ENCODE measurements at regions not wholly inside any gene's neighbourhood (a gene's known extent, or its start where the extent isn't known, plus 50 kb on each side); places are given as distances from the start of the nearest gene placed in this dataset.

DNA sequence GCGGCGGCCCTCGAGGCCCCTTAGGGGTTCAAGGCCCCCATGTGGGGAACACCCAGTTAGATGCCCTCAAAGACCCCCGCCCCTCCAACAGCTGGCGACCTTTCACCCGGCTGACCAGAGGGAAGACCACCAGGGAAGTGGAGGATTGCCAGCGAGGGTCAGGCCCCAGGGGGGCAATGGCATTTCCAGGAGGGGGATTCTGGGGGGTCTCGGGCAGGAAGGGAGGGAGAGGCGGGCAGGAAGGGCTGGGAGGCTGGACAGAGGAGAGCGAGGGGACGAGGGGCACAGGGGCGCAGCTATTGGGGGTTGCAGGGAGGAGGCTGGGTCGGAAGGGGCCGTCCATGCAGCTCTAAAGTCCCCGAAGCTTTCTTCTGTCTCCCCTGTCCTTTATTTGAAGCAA lies 139.5 kb downstream of the C16orf95 start:
- DNase-seq (ENCODE audit: low read depth in 2 of 2): no peak

DNA sequence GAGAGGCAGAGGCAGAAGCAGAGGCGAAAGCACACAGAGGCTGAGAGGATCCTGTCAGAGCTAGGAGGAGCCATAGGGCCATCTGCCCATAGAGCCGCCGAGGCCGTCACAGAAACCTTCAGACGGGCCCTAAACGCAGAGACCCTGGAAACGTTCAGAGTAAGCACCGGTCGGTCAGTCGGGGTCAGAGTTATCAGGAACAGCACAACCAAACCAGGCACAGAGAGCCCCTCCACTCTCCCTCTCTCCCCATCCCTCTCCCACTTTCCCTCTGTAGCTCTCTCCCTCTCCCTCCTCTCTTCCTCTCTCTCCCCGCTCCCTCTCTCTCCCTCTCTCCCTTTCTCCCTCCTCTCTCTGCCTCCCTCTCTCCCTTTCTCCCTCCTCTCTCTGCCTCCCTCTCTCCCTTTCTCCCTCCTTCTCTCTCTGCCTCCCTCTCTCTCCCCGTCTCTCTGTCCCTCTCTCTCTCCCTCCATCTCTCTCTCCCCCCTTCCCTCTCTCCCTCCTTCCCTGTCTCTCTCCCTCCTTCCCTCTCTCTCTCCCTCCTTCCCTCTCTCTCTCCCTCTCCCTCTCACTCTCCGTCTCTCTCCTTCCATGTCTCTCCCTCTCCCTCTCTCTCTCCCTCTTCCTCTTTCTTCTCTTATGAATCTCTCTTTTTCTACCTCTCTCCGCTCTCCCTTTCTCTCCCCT lies 138.9 kb downstream of the C16orf95 start:
- no peak for DNase-seq (ENCODE audit: low read depth in 2 of 2)

DNA sequence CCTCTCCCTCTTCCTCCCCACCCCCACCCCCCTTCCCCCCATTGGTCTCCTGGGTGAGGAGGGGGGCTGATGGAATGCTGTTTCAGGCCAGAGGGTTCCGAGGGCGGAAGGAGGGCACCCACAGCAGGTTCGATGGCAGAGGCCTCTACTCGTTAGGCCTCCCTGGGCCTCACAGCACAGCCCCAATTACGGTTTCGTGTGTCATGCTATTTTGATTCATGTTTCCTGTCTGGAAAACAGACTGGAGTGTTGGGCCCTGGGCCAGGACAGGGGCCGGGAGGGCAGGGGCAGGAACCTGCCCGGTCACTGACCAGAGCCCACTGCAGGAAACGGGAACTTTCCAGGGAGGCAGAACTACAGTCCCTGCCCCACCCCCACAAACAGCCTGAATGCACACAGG lies 138.2 kb downstream of the C16orf95 start:
- no peak for DNase-seq (ENCODE audit: low read depth in 2 of 2)

DNA sequence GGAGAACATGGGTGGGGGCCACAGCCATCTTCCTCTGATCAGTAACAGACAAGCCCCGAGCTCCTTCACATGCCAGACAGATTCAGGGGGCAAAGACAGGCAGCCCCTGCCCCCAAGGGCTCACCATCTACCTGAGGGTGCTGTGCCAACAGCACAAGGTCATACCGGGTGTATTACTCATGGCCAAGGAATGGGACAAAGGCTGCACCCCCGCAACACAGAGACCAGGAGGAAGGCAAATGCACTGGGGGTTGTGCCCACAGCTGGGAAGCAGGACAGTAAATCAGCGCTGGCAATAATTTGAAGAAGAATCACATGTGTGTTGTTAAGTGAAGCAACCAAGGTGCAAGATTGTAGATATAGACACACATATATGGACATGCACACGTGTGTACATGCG lies 137.1 kb downstream of the C16orf95 start:
- DNase-seq (ENCODE audit: low read depth in 2 of 2): no peak

DNA sequence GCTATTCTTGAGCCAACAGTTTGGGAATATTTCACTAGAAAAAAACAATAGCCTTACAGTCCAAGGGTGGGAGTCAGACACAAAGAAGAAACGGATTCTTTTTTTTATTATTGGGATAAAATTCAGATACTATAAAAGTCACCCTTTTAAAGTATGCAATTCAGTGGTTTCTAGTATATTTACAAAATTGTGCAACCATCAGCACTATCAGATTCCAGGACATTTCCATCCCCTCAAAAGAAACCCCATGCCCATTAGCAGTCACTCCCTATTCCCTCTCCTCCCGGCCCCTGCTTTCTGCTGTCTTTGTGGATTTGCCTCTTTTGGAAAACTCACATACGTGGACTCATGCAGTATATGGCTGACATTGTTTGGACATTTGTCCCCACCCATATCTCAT lies 134.4 kb downstream of the C16orf95 start:
- no peak for DNase-seq (ENCODE audit: low read depth in 2 of 2)

DNA sequence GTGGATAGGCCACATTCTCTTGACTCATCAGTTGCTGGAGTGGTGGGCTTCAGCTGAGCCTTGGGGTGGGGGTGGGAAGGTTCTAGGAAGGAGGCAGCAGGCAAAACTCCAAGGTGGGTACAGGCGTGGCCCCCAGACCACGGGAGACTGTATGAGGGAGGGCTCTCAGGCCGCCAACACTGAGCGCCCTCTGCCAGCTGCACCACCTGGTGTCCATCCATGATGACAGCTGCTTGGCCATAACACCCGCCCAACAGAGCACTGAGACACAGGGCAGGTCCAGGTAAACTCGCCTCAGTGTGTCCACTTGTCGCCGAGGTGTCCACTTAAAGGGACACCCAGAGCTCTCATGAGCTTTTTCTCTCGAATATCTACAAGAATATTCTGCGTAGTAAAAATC lies 133.5 kb downstream of the C16orf95 start:
- DNase-seq (ENCODE audit: low read depth in 2 of 2): no peak

DNA sequence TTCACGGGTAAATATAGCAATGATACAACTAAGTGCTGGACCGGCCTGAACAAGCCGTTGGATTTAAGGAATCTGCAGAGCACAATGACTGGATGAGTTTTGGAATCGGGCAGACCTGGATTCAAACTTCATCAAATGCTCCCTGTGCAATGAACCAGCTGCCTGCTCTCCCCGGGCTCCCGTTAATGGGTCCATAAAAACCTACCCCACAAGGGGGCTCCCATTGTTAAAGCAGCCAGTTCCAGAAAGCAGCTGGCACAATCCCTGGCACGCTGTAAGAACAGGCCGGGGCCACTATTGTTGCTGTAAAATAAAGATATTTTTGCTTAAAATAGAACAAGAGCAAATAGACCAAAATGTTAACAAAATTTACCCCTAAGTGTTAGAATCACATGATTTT lies 131.9 kb downstream of the C16orf95 start:
- DNase-seq (ENCODE audit: low read depth in 2 of 2): no peak

DNA sequence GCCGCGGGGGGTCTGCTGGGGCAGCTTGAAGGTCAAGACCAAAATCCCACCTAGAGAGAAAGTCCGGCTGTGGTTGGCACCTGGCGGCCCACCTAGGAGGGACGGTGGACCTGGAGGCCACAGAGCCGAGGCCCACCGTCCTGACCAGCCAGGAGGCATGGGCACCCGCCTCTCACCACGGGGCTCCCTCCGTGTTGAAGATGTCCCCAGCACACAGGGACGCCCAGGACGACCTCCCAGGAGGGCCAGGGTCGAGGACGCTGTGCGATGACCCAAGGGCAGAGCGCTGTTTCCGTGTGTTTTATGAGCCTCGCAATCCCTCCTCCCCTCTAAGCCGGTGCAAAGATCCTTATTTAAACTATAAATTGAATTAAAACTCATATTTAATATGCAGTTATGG lies 131.2 kb downstream of the C16orf95 start:
- no peak for DNase-seq (ENCODE audit: low read depth in 2 of 2)

DNA sequence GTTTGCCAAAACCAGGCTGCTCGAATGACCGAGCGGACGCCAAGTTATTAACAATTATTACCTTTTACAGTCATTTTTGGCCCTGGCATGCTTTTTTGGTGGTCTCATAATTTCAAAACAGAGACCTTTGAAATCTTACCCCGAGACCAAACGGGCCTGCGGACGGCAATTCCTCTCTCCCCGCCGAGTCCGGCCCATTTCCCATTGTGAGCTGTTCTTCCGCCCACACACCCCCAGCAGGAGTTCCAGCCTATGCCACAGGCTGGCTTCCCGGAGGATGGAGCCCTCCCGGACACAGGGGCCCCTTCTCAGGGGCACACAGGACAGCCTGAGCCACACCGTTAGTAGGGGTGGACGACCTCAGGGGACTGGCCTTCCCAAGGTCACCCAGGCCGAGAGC lies 130.7 kb downstream of the C16orf95 start:
- DNase-seq (ENCODE audit: low read depth in 2 of 2): no peak

DNA sequence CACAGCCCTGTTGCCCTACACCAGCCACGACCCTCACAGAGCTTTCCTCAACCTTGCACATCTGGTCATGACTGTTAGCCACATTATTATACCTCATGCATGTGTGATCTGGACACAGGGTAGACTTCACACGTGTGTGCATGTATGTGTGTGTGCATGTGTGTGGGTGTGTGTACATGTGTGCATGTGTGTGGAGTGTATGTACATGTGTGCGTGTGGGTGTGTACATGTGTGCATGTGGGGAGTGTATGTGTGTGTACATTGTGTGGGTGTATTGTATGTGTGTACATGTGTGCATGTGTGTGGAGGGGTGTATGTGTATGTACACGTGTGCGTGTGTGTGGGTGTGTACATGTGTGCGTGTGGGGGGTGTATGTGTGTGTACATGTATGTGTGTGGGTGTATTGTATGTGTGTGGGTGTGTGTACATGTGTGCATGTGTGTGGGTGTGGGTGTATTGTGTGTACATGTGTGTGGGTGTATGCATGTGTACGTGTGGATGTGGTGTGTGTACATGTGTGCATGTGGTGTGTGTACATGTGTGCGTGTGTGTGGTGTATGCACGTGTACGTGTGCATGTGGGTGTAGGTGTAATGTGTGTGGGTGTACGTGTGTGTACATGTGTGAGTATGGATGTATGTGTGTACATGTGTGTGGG lies 130.2 kb downstream of the C16orf95 start:
- no peak for DNase-seq (ENCODE audit: low read depth in 2 of 2)

DNA sequence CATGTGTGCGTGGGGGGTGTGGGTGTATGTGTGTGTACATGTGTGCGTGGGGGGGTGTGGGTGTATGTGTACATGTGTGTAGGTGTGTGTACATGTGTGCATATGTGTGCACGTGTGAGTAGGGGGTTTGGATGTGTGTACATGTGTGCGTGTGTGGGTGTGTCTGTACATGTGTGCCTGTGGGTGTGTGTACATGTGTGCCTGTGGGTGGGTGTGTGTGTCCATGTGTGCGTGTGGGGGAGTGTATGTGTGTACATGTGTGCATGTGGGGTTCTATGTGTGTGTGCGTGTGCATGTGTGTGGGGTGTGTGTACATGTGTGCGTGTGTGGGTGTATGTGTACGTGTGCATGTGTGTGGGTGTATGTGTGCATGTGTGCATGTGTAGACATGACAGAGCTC lies 129.1 kb downstream of the C16orf95 start:
- no peak for DNase-seq (ENCODE audit: low read depth in 2 of 2)

DNA sequence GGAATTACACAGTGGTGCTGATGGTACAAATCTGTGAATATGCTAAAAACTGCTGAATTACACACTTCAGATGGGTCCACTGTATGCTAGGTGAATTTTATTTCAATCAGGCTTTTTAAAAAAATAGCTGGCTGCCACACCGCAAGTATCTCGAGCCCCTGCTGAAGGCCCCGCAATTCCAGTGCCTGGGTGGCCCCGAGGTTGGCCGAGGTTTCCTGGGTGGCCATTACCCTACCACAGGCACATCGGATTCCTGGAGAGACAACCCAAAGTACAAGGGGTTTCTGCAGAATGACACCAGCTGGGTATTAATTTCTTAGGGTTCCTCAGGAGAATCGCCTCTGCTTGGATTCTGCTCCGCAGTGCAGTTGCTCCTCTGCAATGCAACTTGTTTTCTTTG lies 127.8 kb downstream of the C16orf95 start:
- no peak for DNase-seq (ENCODE audit: low read depth in 2 of 2)

DNA sequence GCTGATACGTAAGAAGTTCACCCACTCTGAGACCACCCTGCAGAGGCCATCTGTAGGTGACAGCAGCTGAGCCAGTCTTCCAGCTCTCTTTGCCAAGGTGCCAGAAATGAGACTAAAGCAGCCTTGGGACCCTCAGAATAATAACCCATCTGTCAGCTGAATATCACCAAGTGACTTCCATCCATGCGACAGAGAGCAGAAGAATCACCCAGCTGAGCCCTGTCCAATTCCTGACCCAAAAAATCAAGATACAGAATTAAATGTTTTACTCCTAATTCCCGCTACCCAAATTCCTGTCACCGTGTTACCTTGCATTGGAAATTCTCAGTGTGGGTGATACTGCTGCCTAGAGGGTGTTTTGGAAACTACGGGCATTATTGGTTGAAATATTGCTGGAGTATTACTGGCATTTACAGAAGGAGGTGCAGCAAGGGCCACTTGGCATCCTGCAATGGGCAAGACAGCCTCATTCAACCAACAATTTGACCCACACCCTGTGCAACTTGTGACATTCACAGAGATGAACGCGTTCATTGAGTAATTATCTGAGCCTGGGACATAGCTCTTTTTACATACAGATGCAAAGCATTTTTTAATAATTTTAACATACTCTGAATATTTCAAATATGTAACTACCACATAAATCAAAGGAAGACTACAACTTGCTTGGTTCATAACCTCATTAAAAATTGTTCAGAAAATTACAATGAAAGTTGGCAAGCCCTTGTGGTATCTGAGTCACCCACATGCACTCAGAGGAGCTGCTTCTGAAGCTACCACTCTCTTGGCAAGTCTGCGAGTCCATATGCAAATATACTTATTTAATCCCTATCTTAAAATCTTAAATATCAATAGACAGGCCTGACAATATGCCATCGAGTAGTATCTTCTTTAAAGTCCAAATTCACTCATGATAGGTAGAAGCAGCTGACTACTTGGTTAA lies 126.6 kb downstream of the C16orf95 start:
- no peak for DNase-seq (ENCODE audit: low read depth in 2 of 2)

DNA sequence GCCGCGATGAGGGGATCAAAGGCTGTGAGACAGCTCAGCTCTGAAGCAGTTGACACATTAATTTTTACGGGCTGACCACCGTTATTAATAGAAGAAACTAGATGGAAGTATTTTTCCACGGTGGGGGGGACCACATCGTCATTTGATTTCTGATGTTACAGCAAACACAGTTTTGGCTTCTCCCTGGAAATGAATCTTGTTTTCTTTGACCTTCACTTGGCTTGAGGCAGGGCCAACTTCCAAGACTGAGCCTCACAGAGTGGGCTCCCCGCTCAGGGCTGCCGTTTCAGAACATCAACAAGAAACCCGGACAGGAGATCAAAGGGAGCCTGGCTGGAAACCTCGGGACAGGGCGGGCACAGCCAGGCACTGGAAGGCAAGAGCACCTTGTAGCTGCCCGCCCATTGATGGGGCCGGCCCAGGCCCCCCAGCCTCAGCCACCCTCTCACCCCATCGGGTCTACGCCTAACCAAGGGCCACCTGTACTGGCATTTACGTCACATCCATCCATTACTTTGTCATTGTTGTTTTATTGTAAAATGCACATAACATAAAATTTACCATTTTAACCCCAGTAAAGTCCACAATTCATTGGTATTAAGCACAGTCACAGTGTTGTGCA lies 124.6 kb downstream of the C16orf95 start:
- DNase-seq (ENCODE audit: low read depth in 2 of 2): no peak

DNA sequence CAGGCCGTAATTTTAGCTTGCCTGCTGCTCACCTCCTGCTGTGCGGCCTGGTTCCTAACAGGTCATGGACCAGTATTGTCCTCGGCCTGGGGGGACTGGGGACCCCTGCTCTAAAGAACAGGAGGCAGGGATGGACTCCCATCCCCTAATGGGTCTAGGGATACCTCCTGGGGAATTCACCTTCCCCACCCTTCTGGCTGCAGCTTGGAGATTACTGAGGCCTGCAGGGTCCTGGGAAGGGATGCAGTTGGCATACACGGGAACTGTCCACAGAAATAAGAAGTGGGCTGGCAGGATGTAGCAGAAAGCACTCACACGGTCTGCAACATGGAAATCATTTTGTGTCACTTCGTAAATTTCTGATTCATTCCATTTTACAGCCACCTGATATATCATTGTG lies 123.0 kb downstream of the C16orf95 start:
- no peak for DNase-seq (ENCODE audit: low read depth in 2 of 2)

DNA sequence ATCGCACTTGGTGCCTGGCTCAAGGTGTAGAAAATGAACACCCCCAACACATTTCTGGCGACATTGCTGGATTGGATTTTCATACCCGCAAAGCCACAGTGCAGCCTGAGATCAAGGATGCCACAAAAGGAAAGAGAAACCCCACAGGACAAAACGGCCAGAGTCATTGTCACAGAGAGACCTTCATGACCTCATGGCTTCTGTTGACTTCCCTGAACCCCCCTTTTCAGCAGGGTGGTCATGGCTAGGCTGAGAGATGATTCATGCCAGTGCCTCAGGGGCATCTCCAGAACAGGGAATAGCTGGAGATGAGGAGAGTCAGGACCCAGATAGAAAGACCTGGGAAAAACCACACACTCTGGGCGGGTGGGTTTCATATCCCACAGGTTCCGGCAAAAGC lies 122.0 kb downstream of the C16orf95 start:
- no peak for DNase-seq (ENCODE audit: low read depth in 2 of 2)

DNA sequence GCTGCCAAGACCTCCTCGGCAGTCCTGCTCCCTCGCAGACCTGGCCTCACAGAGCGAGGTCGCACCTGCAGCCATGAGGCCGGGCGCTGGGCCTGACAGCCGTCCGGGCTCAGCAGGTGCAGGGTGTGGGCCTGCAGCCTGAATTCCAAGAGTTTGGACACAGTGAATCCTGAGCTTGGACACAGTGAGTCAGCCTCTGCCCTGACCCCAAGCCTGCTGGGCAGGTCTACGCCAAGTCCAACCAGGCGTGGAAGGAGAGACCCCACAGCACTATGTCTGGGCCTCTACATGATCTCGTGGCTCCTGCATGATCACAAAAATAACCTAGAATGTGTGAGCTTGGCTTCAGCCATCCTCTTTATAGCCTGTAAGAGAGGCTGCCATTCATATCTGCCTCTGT lies 121.0 kb downstream of the C16orf95 start:
- DNase-seq (ENCODE audit: low read depth in 2 of 2): no peak

DNA sequence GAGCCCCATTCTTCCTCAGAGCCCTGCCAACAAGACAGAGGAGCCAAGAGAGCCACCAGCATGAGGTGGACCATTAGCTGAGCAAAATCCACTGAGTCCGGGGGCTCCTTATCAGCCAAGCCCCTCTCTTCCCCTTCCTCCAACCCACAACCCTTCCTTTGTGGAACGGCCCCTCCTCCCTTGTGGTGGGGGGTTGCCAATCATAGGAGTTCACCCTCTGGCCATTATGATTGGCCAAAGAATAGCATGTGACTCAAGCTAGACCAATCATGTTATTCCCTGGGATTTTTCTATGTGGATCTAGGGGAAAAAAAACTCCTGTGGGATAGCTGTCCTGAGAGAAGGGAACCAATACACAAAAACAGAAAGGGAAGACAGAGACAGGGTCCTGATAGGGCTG lies 120.5 kb downstream of the C16orf95 start:
- DNase-seq (ENCODE audit: low read depth in 2 of 2): no peak

DNA sequence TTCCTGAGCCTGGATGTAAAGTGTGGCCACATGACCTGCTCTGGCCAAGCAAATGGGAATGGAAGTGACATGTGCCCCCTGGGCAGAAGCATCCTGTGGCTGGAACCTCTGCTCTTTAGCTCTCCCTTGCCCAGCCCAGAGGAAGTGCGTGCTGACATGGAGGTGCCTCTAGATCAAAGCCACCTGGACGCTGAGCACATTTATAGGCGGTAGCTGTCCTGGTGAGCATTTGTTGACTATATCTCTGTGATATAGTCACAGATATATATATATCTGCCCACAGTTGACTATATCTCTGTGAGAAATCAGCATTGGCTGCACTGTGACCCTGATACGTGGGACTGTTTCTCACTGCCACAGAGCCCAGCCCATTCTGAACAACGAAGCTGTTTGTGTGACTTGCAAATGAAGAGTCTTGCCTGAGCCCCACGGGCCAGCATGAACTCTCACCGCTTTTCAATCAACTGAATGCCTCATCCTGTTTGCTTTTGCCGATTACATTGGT lies 118.8 kb downstream of the C16orf95 start:
- DNase-seq (ENCODE audit: low read depth in 2 of 2): no peak

DNA sequence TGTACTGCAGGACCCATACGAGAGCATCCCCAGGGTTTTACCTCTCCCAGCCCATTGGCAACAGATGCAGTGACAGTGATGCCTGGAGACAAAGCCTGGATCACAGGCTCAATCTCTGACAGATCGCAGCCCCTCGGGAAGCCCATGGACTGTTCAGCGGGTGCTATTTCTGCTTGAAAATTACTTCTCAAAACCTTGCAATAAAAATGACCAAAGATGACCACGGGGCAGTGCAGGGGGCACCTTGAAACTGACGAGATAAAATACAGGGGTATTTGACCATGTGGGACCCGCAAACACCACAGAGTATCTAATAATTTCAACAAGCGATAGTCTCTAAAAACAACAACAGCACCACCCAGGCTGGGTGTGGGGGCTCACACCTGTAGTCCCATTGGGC lies 118.3 kb downstream of the C16orf95 start:
- DNase-seq (ENCODE audit: low read depth in 2 of 2): no peak

DNA sequence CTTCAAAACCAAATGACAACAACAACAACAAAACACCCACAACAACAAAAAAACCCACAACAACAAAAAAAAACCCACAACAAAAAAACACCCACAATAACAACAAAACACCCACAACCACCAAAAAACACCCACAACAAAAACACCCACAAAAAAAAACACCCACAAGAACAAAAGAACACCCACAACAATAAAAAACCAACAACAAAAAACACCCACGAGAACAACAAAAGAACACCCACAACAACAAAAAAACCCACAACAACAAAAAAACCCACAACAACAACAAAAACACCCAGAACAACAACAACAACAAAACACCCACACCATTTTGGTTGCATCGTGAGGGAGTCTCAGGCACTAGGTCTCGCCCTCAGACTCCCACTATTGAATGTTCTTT lies 117.8 kb downstream of the C16orf95 start:
- DNase-seq (ENCODE audit: low read depth in 2 of 2): no peak

DNA sequence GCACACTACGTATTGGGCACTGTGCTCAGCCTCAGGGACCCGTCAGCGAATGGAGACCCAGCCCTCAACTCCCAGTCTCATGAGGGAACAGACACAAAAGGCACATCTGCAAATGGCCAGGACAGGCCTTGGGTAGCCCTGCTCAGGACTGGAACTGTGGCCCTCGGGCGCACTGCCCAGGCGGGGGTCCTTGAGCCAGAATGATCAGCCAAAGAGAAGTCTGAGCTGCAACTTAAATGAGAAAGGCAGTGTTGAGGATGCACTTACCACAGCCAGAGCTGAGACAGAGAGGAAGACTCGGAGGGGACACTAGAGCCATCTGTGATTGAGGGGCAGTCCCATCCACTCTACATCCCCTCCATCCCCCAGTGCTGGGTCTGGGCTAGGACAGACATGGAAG lies 117.3 kb downstream of the C16orf95 start:
- no peak for DNase-seq (ENCODE audit: low read depth in 2 of 2)

All from stimulated activated CD4-positive, alpha-beta T cell treated with anti-CD3 and anti-CD28 coated beads, Interleukin-12 subunit alpha, Interleukin-12 subunit beta, amount 100 ng/mL, for 24 hours (primary cell).